ENCODE measurements at regions not wholly inside any gene's neighbourhood (a gene's known extent, or its start where the extent isn't known, plus 50 kb on each side); places are given as distances from the start of the nearest gene placed in this dataset.
"Not testable (repeated sequence)": the region's sequence is repeated elsewhere in the genome, so short reads cannot be mapped to it uniquely, and the experiment has no call there.

- DNase-seq: no peak
Measured at GRCh38 chr4:189497996-189498395, 442.7 kb upstream of the FRG1 start.

- DNase-seq: no peak
Measured at GRCh38 chr4:189498457-189498856, 442.2 kb upstream of the FRG1 start.

GRCh38 chr4:189499696-189500095 lies 441.0 kb upstream of the FRG1 start:
- no peak for DNase-seq

- no peak for DNase-seq
Measured at GRCh38 chr4:189500970-189501369, 439.7 kb upstream of the FRG1 start.

- no peak for DNase-seq
Measured at GRCh38 chr4:189502841-189503435, 437.7 kb upstream of the FRG1 start.

GRCh38 chr4:189504220-189504619 lies 436.5 kb upstream of the FRG1 start:
- DNase-seq: no peak

GRCh38 chr4:189505380-189505779 lies 435.3 kb upstream of the FRG1 start:
- DNase-seq: no peak

GRCh38 chr4:189506080-189506479 lies 434.6 kb upstream of the FRG1 start:
- DNase-seq: no peak

- no peak for DNase-seq
Measured at GRCh38 chr4:189507060-189507459, 433.6 kb upstream of the FRG1 start.

GRCh38 chr4:189510601-189511000 lies 430.1 kb upstream of the FRG1 start:
- DNase-seq: no peak

GRCh38 chr4:189511581-189511980 lies 429.1 kb upstream of the FRG1 start:
- no peak for DNase-seq

- no peak for DNase-seq
Measured at GRCh38 chr4:189513421-189513820, 427.3 kb upstream of the FRG1 start.

GRCh38 chr4:189514209-189514608 lies 426.5 kb upstream of the FRG1 start:
- DNase-seq: no peak

- DNase-seq: no peak
Measured at GRCh38 chr4:189516902-189517301, 423.8 kb upstream of the FRG1 start.

GRCh38 chr4:189519186-189519585 lies 421.5 kb upstream of the FRG1 start:
- DNase-seq: no peak

- DNase-seq: no peak
Measured at GRCh38 chr4:189525304-189525703, 415.4 kb upstream of the FRG1 start.

GRCh38 chr4:189530848-189531247 lies 409.8 kb upstream of the FRG1 start:
- DNase-seq: no peak

- DNase-seq: no peak
Measured at GRCh38 chr4:189533603-189534002, 407.1 kb upstream of the FRG1 start.

- DNase-seq: no peak
Measured at GRCh38 chr4:189547559-189547958, 393.1 kb upstream of the FRG1 start.

GRCh38 chr4:189548484-189549125 lies 392.1 kb upstream of the FRG1 start:
- DNase-seq: no peak

GRCh38 chr4:189551931-189552670 lies 388.6 kb upstream of the FRG1 start:
- not testable (repeated sequence) for DNase-seq

GRCh38 chr4:189560605-189561004 lies 380.1 kb upstream of the FRG1 start:
- DNase-seq: not testable (repeated sequence)

GRCh38 chr4:189563751-189564150 lies 376.9 kb upstream of the FRG1 start:
- not testable (repeated sequence) for DNase-seq

GRCh38 chr4:189566271-189566670 lies 374.4 kb upstream of the FRG1 start:
- not testable (repeated sequence) for DNase-seq

Measured in GF-D8 (cell line).